HG03045 (cell line): ENCODE measurements at regions not wholly inside any gene's neighbourhood (a gene's known extent, or its start where the extent isn't known, plus 50 kb on each side); places are given as distances from the start of the nearest gene placed in this dataset.

Experiments used
- ATAC-seq: cut with Tn5 transposase; IDR thresholded peaks from one replicate; pipeline ENCODE4 v1.9.1; 2021; ENCODE audit warnings: mild to moderate bottlenecking, moderate library complexity; ENCODE audit not compliant: unreplicated experiment

DNA sequence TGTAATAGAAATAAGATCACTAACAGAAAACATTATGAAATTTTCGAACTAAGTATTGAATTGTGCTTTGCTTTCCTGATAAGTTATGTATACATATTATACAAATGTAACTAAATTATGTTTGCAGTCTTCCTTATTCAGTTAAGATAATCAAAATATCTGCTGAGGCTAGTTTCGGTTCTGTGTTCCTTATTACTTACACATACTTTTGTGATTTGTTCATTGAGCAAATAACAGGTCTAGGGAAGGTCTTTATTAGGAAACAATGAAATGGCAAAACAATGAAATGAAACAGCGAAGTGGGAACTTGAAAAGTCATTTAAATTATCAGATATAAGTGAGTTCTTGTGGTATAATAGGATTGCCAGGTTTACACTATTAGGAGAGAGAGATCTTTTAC is 352.4 kb downstream of the GRIA2 start:
- no peak for ATAC-seq

- no peak for ATAC-seq
These were observed 351.8 kb downstream of the GRIA2 start for GRCh38 chr4:157572284-157572683.

DNA sequence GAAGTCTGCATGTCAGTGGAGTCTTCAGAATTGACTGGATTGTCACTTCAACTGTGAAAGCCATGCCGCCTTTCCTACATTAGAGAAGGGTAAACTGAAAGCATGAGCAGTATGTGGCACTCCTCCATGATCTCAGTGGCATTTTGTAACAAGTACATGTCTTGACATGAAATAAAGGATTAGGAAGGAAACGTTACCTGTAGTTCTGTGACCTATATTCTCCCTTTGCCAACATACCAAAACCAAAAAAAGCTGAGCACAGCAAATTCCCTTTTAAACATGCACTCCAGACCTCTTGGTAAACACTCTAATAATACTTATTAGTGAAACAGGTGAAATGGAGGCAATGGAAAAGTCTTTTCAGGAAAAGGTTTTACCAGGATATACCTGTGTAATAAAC is 344.2 kb downstream of the GRIA2 start:
- no peak for ATAC-seq

GRCh38 chr4:157564218-157564617 is 343.7 kb downstream of the GRIA2 start:
- no peak for ATAC-seq

- ATAC-seq, result no peak
These were observed 337.5 kb downstream of the GRIA2 start for GRCh38 chr4:157558016-157558415.

GRCh38 chr4:157550028-157550427 is 329.5 kb downstream of the GRIA2 start:
- ATAC-seq, result no peak

DNA sequence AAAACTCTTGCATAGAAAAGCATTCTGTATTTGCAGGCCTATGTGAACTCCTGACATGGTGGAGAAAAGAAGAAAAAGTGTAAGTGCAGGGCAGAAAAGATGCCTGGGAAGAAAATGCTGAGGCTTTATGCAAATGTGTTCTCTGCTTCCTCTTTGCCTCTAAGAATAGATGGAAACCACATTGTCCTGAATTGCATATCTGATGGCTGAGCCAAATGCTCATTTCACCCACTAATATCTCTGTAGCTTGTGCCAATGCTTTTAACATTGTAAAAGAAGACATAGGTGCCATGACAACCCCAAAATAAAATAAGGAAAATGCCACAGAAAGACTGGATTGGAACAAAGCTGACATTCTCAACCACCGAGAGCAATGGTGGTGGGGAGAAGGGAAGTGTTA is 307.4 kb downstream of the GRIA2 start:
- no peak for ATAC-seq

DNA sequence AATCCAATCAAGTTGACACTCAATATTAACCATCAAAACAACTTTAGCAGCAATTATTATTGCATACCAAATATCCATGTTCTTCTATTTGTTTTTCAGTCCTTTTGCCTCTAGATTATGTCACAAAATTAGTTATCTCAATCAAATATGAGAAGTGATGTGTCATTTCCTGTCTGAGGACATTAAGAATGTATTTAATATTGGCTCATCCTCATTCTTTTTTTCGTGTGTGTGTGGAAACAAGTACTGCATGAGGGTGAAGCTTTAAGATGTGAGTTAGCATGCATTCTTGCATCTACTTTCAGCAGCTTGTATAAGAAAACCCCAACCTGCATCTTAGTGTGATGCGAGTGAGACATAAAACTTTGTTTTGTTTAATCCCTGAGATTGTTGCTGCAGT is 301.4 kb downstream of the GRIA2 start:
- no peak for ATAC-seq

DNA sequence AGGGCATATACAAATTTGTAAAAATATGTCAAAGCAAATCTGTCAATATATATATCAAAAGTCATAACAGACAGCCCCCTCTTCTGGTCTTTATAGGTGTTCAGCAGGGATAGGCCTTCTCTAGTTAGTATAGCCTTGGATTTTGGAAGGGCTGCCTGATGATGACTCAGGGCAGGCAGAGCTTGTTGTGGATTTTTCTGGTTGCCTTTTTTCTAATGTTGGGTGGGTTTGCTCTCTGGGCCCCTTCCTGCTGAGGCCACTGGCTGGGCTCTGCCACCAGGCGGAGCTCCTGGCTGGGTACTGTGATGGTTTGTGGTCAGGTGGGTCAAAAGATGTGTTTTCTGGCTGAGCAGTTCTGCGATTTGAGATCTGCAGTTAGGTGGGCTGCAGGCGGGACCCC is 294.2 kb downstream of the GRIA2 start:
- no peak for ATAC-seq

GRCh38 chr4:157509341-157509740 is 288.8 kb downstream of the GRIA2 start:
- no peak for ATAC-seq

DNA sequence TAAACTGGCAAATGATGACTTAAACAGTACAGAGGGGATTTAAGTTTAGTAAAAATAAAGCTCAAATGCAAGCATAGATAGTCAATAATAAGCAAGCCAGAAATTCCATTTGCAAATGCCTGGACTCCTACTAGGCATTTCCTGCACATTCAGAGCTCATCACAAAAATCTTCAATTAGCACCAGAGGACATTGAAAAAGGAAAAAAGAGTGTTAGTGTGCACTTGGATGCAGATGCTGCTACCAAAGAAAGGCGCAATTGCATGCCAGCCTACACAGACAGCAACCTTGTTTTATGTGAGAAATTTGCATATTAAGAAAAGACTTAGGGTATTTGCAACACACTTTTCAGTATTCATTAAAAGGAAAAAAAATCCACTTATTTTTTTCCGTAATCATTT is 282.1 kb downstream of the GRIA2 start:
- no peak for ATAC-seq

- ATAC-seq, result no peak
These were observed 239.3 kb downstream of the GRIA2 start for GRCh38 chr4:157459785-157460184.

GRCh38 chr4:157447195-157447594 is 226.7 kb downstream of the GRIA2 start:
- ATAC-seq, result no peak

- no peak for ATAC-seq
These were observed 223.5 kb downstream of the GRIA2 start for GRCh38 chr4:157444014-157444413.

DNA sequence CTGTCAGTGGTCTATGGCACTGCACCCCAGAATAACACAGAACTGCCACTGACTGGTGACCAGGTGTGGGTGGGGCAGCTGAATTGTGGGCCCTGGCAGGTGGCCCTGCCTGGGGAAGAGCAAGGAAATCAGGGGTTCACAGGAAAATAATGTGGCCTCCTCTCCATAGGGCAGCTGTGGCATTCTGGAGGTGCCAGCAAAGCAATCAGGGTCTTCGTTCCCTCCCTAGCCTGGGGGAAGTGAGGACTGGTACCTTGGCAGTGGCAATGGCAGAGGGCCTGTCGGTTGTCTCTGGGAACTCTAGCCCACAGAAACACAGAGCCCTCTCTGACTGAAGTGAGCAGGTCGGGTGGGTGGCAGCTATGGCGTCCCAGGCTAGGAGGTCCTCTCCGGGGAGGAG is 223.0 kb downstream of the GRIA2 start:
- ATAC-seq, result no peak

GRCh38 chr4:157425897-157426296 is 205.4 kb downstream of the GRIA2 start:
- ATAC-seq, result no peak

DNA sequence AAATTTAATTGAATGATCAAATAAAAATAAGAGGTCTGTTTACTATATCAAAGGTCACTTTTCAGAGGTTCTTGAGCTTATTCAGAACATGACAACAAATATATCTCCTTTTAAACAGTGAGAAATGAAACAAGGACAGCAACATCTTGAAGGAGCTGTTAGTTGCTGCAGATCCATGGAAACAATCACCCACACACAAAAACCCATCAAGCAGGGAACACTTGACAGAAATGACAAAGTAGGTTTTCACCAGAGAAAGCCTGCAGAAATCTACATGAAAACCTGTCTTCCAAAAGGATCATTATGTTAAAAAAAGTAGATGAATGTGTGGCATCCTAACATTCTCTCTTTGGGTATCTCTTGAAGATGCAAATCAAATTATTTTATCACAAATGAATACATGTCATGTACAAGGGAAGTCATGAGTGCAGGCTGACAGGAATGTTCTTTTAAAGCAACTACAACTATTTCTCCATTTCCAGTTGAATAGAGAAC is 203.0 kb downstream of the GRIA2 start:
- no peak for ATAC-seq

GRCh38 chr4:157421365-157421764 is 200.8 kb downstream of the GRIA2 start:
- no peak for ATAC-seq
